ENCODE measurements at regions not wholly inside any gene's neighbourhood (a gene's known extent, or its start where the extent isn't known, plus 50 kb on each side); places are given as distances from the start of the nearest gene placed in this dataset.

- no peak for TF ChIP-seq CTCF (IDR thresholded peaks at IDR 0.05)
- TF ChIP-seq POLR2A (IDR thresholded peaks at IDR 0.05; ENCODE audit: low read depth) = no peak
- TF ChIP-seq POLR2AphosphoS5 (IDR thresholded peaks at IDR 0.05) = no peak
- TF ChIP-seq EP300 (IDR thresholded peaks at IDR 0.05) = no peak
Observed at GRCh38 chr10:31625566-31625965, 303.1 kb downstream of the ARHGAP12 start.

All from esophagus muscularis mucosa (tissue), 4 donors.